Left forelimb (tissue), 1 donor: ENCODE measurements at regions not wholly inside any gene's neighbourhood (a gene's known extent, or its start where the extent isn't known, plus 50 kb on each side); places are given as distances from the start of the nearest gene placed in this dataset.
"Not testable (repeated sequence)": the region's sequence is repeated elsewhere in the genome, so short reads cannot be mapped to it uniquely, and the experiment has no call there.

Experiments used
- DNase-seq: peaks from one replicate; pipeline ENCODE4 v3.0.0-alpha.2; 2018; ENCODE audit warnings: low spot score

- no peak for DNase-seq
These were observed 1324.1 kb downstream of the AACS start for GRCh38 chr12:126389220-126389841.

- no peak for DNase-seq
These were observed 1324.7 kb downstream of the AACS start for GRCh38 chr12:126389961-126390360.

GRCh38 chr12:126390969-126391566 is 1325.8 kb downstream of the AACS start:
- no peak for DNase-seq

GRCh38 chr12:126396536-126396935 is 1331.3 kb downstream of the AACS start:
- no peak for DNase-seq

- no peak for DNase-seq
These were observed 1331.9 kb downstream of the AACS start for GRCh38 chr12:126397071-126397581.

- no peak for DNase-seq
These were observed 1332.4 kb downstream of the AACS start for GRCh38 chr12:126397660-126398059.

- no peak for DNase-seq
These were observed 1335.6 kb downstream of the AACS start for GRCh38 chr12:126400831-126401230.

- DNase-seq, result no peak
These were observed 1339.2 kb downstream of the AACS start for GRCh38 chr12:126404293-126404881.

- no peak for DNase-seq
These were observed 1353.2 kb downstream of the AACS start for GRCh38 chr12:126418400-126418799.

GRCh38 chr12:126419131-126419530 is 1353.9 kb downstream of the AACS start:
- no peak for DNase-seq

- DNase-seq, result no peak
These were observed 1359.5 kb downstream of the AACS start for GRCh38 chr12:126424696-126425095.

GRCh38 chr12:126425264-126425663 is 1360.0 kb downstream of the AACS start:
- no peak for DNase-seq

GRCh38 chr12:126428769-126429168 is 1363.5 kb downstream of the AACS start:
- no peak for DNase-seq

GRCh38 chr12:126430921-126431320 is 1365.7 kb downstream of the AACS start:
- DNase-seq, result no peak

- no peak for DNase-seq
These were observed 1366.5 kb downstream of the AACS start for GRCh38 chr12:126431767-126432166.

GRCh38 chr12:126432780-126433179 is 1367.5 kb downstream of the AACS start:
- DNase-seq, result no peak

GRCh38 chr12:126434412-126434985 is 1369.3 kb downstream of the AACS start:
- no peak for DNase-seq

- no peak for DNase-seq
These were observed 1370.8 kb downstream of the AACS start for GRCh38 chr12:126436041-126436440.

- no peak for DNase-seq
These were observed 1372.7 kb downstream of the AACS start for GRCh38 chr12:126437934-126438333.

- no peak for DNase-seq
These were observed 1378.7 kb downstream of the AACS start for GRCh38 chr12:126443977-126444376.

- DNase-seq, result no peak
These were observed 1382.1 kb downstream of the AACS start for GRCh38 chr12:126447346-126447745.

GRCh38 chr12:126451809-126452208 is 1386.6 kb downstream of the AACS start:
- DNase-seq, result no peak

- DNase-seq, result not testable (repeated sequence)
These were observed 1387.5 kb downstream of the AACS start for GRCh38 chr12:126452686-126453085.
